K562 (cell line): ENCODE measurements at regions not wholly inside any gene's neighbourhood (a gene's known extent, or its start where the extent isn't known, plus 50 kb on each side); places are given as distances from the start of the nearest gene placed in this dataset.

Experiments
- ATAC-seq: fragments of 200-7000 bp; cut with Tn5 transposase; 3 replicates; pipeline ENCODE4 v1.9.1; 2020; ENCODE audit warnings: moderate library complexity
- BruUV-seq: library from RNA; stranded (reverse); fragments of 400-500 nt; replicated peaks from 2 replicates; lab custom pipeline; 2021; lab: Mats Ljungman, UMichigan
- CTCF ChIA-PET: fragments of 300-600 bp; formaldehyde crosslinking; extraction: SDS; loops from one replicate; lab custom pipeline; 2021; ENCODE audit warnings: low intra/inter-chr PET ratio; lab: Yijun Ruan, JAX
- POLR2A ChIA-PET: fragments of 300-600, 350-650 bp; sonication (Branson Sonifier 250); formaldehyde crosslinking; extraction: SDS; loops from one replicate; lab custom pipeline; 2021; ENCODE audit warnings: antibody characterized with exemption, inconsistent platforms; lab: Yijun Ruan, JAX
- DNase-seq, 4 experiments: peaks; one replicate each; pipeline versions ENCODE4 v3.0.0 to v3.0.0-alpha.2; 2011 to 2018; ENCODE audit warnings: low spot score in 3 of 4, mixed read lengths in 3 of 4; ENCODE audit errors: extremely low read depth in 1 of 4
- FAIRE-seq: peaks from 2 replicates; lab custom pipeline; 2011; peaks lifted over from hg19 to GRCh38; lab: Jason Lieb, UNC
- H2AFZ ChIP-seq: 2 replicates; pipeline ENCODE4 v1.6.0; 2011; ENCODE audit warnings: low read depth, low read length, control low read depth, inconsistent platforms
- H3K27ac ChIP-seq: fragments of 200-600 bp; 3 replicates; pipeline ENCODE4 v1.8.0; 2011; ENCODE audit warnings: low read depth, mild to moderate bottlenecking, control low read depth, inconsistent platforms, low read length, moderate library complexity, mixed read lengths; ENCODE audit errors: extremely low read depth
- H3K27me3 ChIP-seq, 2 experiments: fragments of 300-600 bp in 1 of 2; 2 replicates in 1 of 2; 3 replicates in 1 of 2; pipeline versions ENCODE4 v1.6.0 to v1.8.0; 2011; ENCODE audit warnings: inconsistent platforms in 2 of 2, low read length in 2 of 2, mild to moderate bottlenecking in 1 of 2, mixed read lengths in 1 of 2, moderate library complexity in 1 of 2; ENCODE audit not compliant: control insufficient read depth in 2 of 2, insufficient read depth in 2 of 2
- H3K36me3 ChIP-seq: fragments of 300-600 bp; 3 replicates; pipeline ENCODE4 v1.8.0; 2011; ENCODE audit warnings: mild to moderate bottlenecking, low read length, inconsistent platforms; ENCODE audit not compliant: control insufficient read depth, insufficient read depth
- H3K4me1 ChIP-seq, 2 experiments: fragments of 200-600 bp in 1 of 2; replicated peaks in 1 of 2; 2 replicates in 1 of 2; 3 replicates in 1 of 2; pipeline versions ENCODE4 v1.5.1 to v1.8.0; 2011; ENCODE audit warnings: inconsistent platforms in 2 of 2, low read length in 2 of 2, mild to moderate bottlenecking in 1 of 2, mixed read lengths in 1 of 2, moderate library complexity in 1 of 2; ENCODE audit not compliant: control insufficient read depth in 2 of 2, insufficient read depth in 2 of 2
- H3K4me2 ChIP-seq: 2 replicates; pipeline ENCODE4 v1.6.1; 2011; ENCODE audit warnings: low read length, control low read depth, inconsistent platforms, mixed read lengths; ENCODE audit not compliant: insufficient read depth
- H3K4me3 ChIP-seq: fragments of 200-600 bp; sonication (generic), shearing (Covaris generic); 2 replicates; pipeline ENCODE4 v1.5.1; 2016; ENCODE audit warnings: control low read depth, inconsistent platforms
- H3K79me2 ChIP-seq: fragments of 200-600 bp; 3 replicates; pipeline ENCODE4 v1.8.0; 2011; ENCODE audit warnings: low read length, inconsistent platforms; ENCODE audit not compliant: control insufficient read depth, insufficient read depth
- H3K9ac ChIP-seq, 2 experiments: 2 replicates each; pipeline versions ENCODE4 v1.6.0 to v1.6.1; 2011; ENCODE audit warnings: low read depth in 2 of 2, low read length in 2 of 2, control low read depth in 1 of 2, inconsistent platforms in 1 of 2, mild to moderate bottlenecking in 1 of 2, mixed read lengths in 1 of 2; ENCODE audit not compliant: insufficient read depth in 1 of 2
- H3K9me1 ChIP-seq: one replicate; pipeline ENCODE4 v1.6.0; 2011; ENCODE audit warnings: inconsistent platforms, mild to moderate bottlenecking, low read length, moderate library complexity; ENCODE audit not compliant: control insufficient read depth, insufficient read depth
- H3K9me3 ChIP-seq: replicated peaks from 2 replicates; pipeline ENCODE4 v1.5.1; 2011; ENCODE audit warnings: low read depth, low read length, inconsistent platforms; ENCODE audit not compliant: control insufficient read depth, insufficient read depth
- H4K20me1 ChIP-seq: replicated peaks from 2 replicates; pipeline ENCODE4 v1.6.1; 2011; ENCODE audit warnings: low read length, inconsistent platforms, mixed read lengths; ENCODE audit not compliant: control insufficient read depth, insufficient read depth
- AFF4 ChIP-seq: sonication (generic); formaldehyde crosslinking; IDR thresholded peaks from 2 replicates; pipeline ENCODE4 v1.8.0; 2023; ENCODE audit warnings: mild to moderate bottlenecking, missing genetic modification reagents
- C11orf30 ChIP-seq: fragments of 450-650 bp; IDR thresholded peaks from 2 replicates; pipeline ENCODE4 v1.6.1; 2016; ENCODE audit warnings: low read depth, mild to moderate bottlenecking
- CREB3L1 ChIP-seq: fragments of 450-650 bp; IDR thresholded peaks from 2 replicates; pipeline ENCODE4 v1.6.1; 2014; ENCODE audit warnings: low read depth, mild to moderate bottlenecking, moderate library complexity, borderline replicate concordance
- GTF2F1 ChIP-seq: IDR thresholded peaks from 2 replicates; pipeline ENCODE4 v1.6.1; 2011; ENCODE audit warnings: low read depth, low read length, improper control_type of control experiment
- HNRNPK ChIP-seq: fragments of 200-400 bp; formaldehyde crosslinking; IDR thresholded peaks from one replicate; pipeline ENCODE4 v1.6.1; 2018; ENCODE audit warnings: mild to moderate bottlenecking, low read depth, low read length; ENCODE audit not compliant: poor library complexity, severe bottlenecking
- KDM1A ChIP-seq, 2 experiments: fragments of 450-650 bp; IDR thresholded peaks; 2 replicates each; pipeline ENCODE4 v1.6.1; 2016; ENCODE audit warnings: mild to moderate bottlenecking in 2 of 2
- KDM4B ChIP-seq, 2 experiments: fragments of 450-650 bp in 1 of 2; sonication (generic) in 1 of 2; IDR thresholded peaks; 2 replicates each; pipeline ENCODE4 v1.6.1; 2016 to 2017; ENCODE audit warnings: borderline replicate concordance in 2 of 2, antibody characterized with exemption in 1 of 2, low read depth in 1 of 2, mild to moderate bottlenecking in 1 of 2
- LCOR ChIP-seq: sonication (generic); formaldehyde crosslinking; IDR thresholded peaks from 2 replicates; pipeline ENCODE4 v1.8.0; 2022; ENCODE audit warnings: mild to moderate bottlenecking, missing genetic modification reagents
- ZBTB1 ChIP-seq: sonication (generic); formaldehyde crosslinking; IDR thresholded peaks from 2 replicates; pipeline ENCODE4 v1.8.1; 2023; ENCODE audit warnings: missing genetic modification reagents, low read depth, mild to moderate bottlenecking, borderline replicate concordance
- ZNF75A ChIP-seq: fragments of 450-650 bp; formaldehyde crosslinking; IDR thresholded peaks from 2 replicates; pipeline ENCODE4 v1.4.0; 2020; ENCODE audit warnings: mild to moderate bottlenecking
- WGBS: fragments of 100-300 bp; shearing (Covaris generic); methylation state at CpG from one replicate; pipeline ENCODE4 v1.1.6; 2016; ENCODE audit warnings: low coverage, mixed read lengths; ENCODE audit not compliant: insufficient coverage; ENCODE audit errors: missing lambda C conversion rate; 5-methylcytosine and 5-hydroxymethylcytosine counted together
- in situ Hi-C: fragments of 300-500 bp; cut with MboI; formaldehyde crosslinking; loops from 4 replicates; pipeline ENCODE4 v1.15.0; 2018; ENCODE audit warnings: inconsistent platforms, mixed read lengths
- intact Hi-C: fragments of 100-400 bp; cut with micrococcal nuclease; formaldehyde crosslinking; loops from 2 replicates; pipeline ENCODE4 v1.14.2; 2022
- TF ChIP-seq, protein P1 (sequence below): fragments of 250-450 bp; sonication (Bioruptor Pico); IDR thresholded peaks from 2 replicates; pipeline ENCODE4 v1.8.0; 2022; ENCODE audit warnings: inconsistent platforms, mild to moderate bottlenecking, moderate library complexity, borderline replicate concordance
- TF ChIP-seq, protein P2 (sequence below), 2 experiments: fragments of 450-650 bp; conservative IDR thresholded peaks; 2 replicates each; pipeline ENCODE4 v1.6.1; 2017; ENCODE audit warnings: mild to moderate bottlenecking in 2 of 2, moderate library complexity in 2 of 2

GRCh38 chr5:59943452-59944113 lies 50.1 kb upstream of the PDE4D start:
- no peaks in the 10 kb centered on the region for H3K4me1 ChIP-seq
- no peak overlapping the region for H3K27ac ChIP-seq
- H3K9ac ChIP-seq: no peak overlapping the region
- intact Hi-C loops (no loop called here), in situ Hi-C loops (no loop called here)
- no peak overlapping the region for H3K4me3 ChIP-seq
- DNase-seq: no peak
- no peak for ATAC-seq
- H3K9me1 ChIP-seq: no peaks in the 10 kb centered on the region
- no peaks in the 10 kb centered on the region for H3K79me2 ChIP-seq
- H2AFZ ChIP-seq: no peak overlapping the region
- 1% methylated on average over 6 of the region's 6 CpGs for WGBS
- H3K36me3 ChIP-seq: no peaks in the 10 kb centered on the region
- POLR2A ChIA-PET: no interaction called here
- H3K9me3 ChIP-seq: no peaks in the 10 kb centered on the region
- no TSS peak for BruUV-seq
- H3K4me2 ChIP-seq: no peak overlapping the region
- no peaks in the 10 kb centered on the region for H4K20me1 ChIP-seq
- FAIRE-seq: no peak
- no peaks in the 10 kb centered on the region for H3K27me3 ChIP-seq
- CTCF ChIA-PET: no interaction called here
- TF ChIP-seq, protein P1, sequence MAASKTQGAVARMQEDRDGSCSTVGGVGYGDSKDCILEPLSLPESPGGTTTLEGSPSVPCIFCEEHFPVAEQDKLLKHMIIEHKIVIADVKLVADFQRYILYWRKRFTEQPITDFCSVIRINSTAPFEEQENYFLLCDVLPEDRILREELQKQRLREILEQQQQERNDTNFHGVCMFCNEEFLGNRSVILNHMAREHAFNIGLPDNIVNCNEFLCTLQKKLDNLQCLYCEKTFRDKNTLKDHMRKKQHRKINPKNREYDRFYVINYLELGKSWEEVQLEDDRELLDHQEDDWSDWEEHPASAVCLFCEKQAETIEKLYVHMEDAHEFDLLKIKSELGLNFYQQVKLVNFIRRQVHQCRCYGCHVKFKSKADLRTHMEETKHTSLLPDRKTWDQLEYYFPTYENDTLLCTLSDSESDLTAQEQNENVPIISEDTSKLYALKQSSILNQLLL (CRISPR knock-in tag): no peak
- TF ChIP-seq, protein P2, sequence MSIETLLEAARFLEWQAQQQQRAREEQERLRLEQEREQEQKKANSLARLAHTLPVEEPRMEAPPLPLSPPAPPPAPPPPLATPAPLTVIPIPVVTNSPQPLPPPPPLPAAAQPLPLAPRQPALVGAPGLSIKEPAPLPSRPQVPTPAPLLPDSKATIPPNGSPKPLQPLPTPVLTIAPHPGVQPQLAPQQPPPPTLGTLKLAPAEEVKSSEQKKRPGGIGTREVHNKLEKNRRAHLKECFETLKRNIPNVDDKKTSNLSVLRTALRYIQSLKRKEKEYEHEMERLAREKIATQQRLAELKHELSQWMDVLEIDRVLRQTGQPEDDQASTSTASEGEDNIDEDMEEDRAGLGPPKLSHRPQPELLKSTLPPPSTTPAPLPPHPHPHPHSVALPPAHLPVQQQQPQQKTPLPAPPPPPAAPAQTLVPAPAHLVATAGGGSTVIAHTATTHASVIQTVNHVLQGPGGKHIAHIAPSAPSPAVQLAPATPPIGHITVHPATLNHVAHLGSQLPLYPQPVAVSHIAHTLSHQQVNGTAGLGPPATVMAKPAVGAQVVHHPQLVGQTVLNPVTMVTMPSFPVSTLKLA (conservative IDR thresholded peaks at IDR 0.05): no peak
- TF ChIP-seq GTF2F1 (no peak), KDM4B (IDR thresholded peaks at IDR 0.05; ENCODE audit: borderline replicate concordance in 2 of 2, low read depth in 1 of 2) (no peak), AFF4 (CRISPR knock-in tag) (no peak), CREB3L1 (no peak), C11orf30 (no peak), KDM1A (IDR thresholded peaks at IDR 0.05) (no peak), ZNF75A (CRISPR knock-in tag) (no peak), HNRNPK (no peak), ZBTB1 (no peak), LCOR (no peak)
